HG02678 (cell line): ENCODE measurements at regions not wholly inside any gene's neighbourhood (a gene's known extent, or its start where the extent isn't known, plus 50 kb on each side); places are given as distances from the start of the nearest gene placed in this dataset.
"Not testable (repeated sequence)": the region's sequence is repeated elsewhere in the genome, so short reads cannot be mapped to it uniquely, and the experiment has no call there.

ENCODE experiments used
- ATAC-seq: cut with Tn5 transposase; IDR thresholded peaks from one replicate; pipeline ENCODE4 v1.9.1; 2021; ENCODE audit warnings: mild to moderate bottlenecking, moderate library complexity; ENCODE audit not compliant: unreplicated experiment

DNA sequence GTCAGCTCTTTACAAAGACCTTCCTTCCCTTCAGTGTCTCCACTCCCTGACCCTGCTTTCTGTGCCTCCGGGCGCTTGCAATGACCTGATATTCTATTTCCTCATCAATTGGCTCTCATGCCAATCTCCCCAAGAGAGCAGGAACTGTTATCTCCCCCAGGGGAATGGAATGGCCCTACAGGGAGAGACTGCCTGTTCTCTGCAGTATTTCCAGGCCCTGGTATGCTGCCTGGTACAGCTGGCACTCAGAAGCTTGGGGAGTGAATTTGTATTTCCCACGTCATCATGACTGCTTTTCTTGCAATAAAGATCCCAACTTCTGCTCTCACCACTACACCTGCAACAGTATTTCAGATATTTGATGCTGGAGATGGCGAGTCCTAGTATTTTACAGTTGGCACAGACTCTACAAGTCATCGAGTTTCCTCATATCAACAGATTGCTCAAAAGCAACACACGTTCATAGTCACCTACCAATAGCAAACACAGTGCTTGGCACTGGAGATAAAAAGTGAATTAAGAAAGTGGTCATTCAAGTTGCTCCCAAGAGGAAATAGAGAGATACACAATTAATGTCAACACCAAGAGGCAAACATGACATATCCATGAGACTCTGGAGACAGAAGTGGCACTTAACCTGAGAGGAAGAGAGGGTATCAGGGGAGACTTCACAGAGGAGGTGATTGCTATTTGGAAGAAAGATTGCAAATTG, 90.5 kb upstream of the EGFL6 start:
- ATAC-seq, result no peak

DNA sequence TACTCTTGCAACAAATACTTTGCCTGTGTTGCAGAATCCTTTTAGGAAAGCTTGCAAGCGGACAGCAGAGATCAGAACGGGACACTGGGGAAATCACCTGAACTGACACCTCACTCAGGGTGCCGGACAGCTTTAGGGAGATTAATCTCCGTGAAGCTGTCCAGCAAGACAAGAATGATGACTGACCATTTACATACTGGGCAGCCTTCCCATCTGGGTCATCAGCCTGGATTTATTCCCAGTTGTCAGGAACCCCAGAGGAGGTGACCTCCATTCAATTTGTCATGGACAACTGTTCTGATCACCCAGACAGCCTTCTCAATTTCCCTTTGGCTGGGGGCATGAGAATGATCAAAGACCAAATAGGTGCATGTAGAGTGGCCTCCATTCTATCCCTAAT, 93.0 kb upstream of the EGFL6 start:
- no peak for ATAC-seq

DNA sequence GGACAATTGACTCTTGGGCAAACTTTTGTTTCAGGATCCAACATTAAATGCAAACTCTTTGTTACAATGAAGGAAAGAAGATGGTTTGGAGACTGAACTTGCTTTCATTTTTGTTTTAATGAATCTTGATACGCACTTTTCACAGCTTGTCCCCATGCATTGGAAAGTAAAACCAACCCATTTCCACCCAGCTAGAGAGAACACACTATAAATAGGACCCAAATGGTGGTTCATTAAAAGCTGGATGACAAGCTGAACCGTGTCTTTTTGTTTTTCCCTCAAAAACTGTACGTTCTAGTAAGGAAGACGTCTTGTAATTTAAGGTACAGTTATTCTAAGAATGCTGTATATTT, 95.3 kb upstream of the EGFL6 start:
- peak; percentile 66 for ATAC-seq

DNA sequence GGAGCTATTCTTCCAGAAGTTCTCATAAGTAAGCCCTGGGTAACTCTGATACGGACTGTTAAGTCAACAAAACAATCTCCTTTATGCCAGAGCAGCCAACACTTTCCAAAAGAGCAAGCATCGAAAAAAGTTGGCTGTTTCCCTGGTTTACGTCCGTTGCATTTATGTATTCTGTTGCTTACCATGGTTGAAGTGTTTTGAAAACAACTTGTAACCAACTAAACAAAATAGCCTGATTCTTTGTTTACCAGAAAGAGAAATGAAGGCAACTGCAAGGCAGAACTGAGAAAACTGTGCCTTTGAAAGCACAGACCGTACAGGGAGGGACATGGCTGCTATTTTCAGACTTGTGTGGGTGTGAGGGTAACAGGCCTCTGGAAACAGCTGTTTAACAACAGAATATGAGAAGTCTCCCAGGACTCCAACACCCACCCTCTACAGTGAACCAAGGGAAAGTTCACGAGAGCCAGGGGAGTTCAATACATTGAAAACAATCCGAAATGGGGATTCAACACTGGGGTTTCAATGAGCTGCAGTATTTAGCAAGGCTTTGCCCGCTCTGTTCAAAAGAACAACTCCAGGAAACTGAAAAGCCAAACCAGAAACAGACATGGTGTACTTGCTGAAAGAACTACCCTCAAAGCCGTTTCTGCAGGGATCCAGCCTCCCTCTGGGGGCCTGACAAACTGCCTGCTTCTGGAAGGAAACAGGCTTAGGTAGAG, 95.8 kb upstream of the EGFL6 start:
- ATAC-seq, result peak; percentile 88

DNA sequence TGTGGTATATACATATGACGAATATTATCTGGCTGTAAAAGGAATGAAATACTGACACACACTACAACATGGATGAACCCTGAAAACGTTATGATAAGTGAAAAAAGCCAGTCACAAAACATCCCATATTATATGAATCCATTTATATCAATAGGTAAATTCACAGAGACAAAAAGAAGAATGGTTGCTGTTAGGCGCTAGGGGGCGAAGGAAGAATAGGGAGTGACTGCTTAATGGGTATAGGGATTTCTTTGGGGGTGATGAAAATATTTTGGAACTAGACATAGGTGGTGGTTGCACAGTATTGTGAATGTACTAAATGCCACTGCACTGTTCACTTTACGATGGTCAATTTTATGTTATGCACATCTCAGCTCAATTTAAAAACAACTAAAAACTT, 96.4 kb upstream of the EGFL6 start:
- ATAC-seq, result no peak

DNA sequence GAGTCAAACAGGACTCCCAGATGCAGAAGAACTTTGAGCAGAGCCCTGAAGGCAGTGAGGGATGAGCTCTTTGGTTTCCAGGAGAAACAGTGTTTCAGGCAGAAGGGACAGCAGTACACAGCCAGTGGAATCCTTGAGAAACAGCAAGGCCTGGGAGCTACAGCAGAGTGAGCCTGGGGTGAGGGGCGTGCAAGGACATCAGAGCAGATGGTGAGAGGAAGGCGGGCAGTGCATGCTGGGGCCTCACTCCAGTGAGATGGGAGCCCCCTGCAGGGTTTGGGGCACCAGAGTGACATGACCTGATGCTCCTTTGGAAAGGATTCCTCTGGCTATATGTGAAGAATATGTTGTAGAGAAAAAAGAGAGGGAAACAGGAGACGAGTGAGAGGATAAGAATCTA, 98.1 kb upstream of the EGFL6 start:
- no peak for ATAC-seq

DNA sequence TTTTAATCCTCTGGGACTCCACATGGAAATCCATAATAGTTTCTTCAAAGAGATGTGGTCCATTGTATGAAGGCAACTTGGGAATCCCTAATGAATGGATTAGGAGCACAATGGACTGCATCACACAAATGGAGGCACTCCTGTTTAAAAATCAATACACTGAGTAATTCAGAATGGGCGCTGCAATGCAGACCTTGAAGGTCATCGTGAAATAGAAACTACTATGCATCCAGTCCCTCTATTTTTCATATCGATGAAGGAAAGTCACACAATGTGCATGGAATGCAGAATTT, 98.8 kb upstream of the EGFL6 start:
- no peak for ATAC-seq

DNA sequence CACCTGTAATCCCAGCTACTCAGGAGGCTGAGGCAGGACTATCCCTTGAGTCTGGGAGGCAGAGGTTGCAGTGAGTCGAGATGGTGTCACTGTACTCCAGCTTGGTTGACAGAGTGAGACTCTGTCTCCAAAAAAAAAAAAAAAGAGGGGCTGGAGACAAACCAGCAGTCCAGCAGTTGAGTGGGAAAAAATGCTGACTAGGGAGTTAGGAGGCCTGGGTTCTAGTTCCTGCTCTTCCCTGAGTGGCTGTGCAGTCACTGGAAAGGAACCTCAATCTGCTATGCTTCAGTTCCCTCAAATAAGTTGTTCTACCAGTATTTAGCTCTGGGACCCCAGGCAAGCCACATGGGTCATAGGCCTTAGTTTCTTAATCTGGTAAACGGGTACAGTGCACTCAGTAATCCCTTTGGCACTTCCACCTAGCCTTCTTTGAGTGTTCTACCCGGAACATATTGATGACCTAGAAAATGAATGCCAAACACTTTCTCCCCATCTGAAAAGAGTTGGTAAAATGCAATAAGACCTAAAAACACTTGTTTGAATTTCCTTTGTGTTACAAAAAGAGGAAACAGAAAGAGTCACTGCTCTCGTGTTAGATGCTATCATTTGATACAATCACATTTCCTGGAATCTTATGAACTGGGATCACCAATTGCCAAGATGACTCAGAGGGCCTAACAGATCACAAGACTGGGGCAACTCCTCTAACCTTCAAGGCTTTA, 99.3 kb upstream of the EGFL6 start:
- no peak for ATAC-seq

DNA sequence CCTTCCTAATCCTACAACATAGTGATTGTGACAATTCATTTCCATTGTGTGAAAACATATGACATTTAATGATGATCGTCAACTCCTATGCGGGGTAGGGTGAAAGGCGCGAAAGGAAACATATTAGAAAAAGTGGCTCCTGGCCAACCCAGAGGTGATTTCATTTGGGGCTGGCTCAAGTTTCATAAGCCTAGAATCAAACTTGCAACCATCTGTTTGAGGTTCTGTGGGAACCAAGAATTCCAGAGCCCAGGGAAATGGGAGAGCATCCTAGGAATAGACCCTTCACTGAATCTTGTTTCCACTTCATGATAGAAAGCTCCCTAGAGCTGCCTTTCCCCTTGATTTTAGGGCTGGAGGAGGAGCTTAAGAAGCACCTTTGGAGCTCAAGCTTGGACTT, 101.3 kb upstream of the EGFL6 start:
- ATAC-seq, result no peak

DNA sequence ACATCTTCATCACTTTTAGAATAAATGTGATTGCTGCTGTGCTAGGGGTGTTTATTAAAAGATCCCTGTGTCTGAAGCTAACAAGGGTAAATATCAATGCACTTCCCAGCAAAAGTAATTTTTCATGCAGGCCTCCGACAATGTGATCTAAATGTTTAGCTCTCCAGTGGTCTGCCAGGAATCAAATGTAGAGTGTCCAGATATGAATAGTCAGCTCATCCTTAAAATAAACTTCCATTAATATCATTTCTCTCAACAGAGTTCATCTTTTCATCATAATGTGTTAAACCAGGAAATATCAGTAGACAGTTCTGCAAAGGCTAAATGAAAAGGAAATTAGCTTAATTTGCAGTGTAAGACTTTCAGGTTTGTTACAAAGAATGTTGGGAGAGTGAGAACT, 102.2 kb upstream of the EGFL6 start:
- no peak for ATAC-seq

DNA sequence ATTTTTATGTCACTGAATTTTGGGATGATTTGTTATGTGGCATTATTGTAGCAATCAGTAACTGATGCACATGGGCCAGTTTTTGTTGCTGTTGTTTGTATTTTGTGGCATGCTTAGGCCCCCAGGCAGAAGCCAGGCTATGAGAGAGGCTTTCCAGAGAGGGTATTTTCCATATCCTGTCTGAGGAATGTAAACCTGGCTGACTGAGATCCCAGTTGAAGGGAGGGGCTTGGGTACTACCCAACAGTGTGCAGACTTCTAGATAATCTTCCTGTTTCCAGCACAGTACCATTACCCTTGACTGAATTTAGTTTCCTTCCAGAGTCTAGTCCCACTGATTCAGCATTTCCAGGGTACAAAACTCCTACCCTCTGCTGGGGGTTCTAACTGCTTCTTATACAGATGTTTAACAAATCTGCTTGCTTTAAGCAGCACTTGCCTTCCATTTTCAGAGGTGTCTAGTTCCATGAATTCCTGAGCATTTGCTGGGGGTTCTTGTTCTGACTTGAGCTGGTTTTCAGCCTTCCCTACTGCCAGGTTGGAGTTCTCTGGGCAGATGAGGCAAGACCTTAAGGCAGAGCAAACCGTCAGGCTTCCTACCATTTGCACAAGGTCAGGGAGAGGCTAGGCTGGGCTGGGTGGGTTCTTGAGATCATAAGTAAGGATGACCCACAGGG, 104.7 kb upstream of the EGFL6 start:
- ATAC-seq, result no peak

DNA sequence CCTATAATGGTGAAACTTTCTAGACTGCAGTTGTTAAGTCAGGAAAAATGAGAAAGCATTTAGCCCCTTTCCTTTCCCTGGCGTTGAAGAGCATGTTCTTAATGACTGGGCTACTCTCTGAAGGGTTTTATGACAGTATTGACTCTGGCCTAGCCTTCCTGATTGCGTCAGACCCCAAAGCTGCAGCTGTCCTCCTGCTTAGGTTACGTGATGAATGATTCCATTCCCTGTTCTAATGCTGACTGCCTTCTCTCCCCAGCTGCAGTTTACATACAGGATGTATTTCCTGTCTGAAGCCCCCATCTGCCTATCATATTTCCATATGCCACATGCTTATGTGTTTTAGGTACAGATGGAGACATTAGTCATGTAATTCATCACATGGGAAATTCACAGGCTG, 105.8 kb upstream of the EGFL6 start:
- ATAC-seq, result no peak

DNA sequence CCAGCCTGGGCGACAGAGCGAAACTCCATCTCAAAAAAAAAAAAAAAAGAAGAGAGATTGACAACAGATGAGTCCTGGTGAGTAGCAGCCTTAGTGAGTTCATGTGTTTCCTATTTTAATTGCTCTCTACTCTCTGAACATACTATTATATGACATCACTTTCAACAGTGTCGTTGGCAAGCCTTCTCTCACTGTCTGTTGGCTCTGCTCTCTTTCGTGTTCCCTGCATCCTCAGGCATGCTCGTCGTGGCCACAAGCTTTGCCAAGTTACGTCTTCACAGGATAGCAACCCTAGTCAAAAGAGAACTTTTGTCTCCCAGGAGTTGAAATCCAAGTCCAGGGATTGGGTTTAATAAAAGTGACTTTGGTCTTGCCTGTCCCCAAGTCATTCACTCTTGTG, 117.1 kb upstream of the EGFL6 start:
- no peak for ATAC-seq

DNA sequence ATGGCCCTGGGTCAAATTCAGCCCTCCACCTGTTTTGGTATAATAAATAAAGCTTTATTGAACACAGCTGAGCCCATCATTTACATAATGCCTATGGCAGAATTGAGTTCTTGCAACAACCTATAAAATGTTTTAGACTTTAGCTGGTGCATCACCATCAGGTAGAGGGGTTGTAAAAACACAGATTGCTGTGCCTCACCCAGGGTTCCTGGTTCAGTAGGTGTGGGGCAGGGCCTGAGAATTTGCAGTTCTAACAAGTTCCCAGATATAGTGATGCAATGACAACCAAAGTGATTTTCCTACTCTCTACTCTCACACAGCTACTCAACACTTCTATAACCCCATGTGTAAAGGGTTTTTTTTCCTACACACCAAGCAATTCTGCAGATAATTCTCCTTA, 120.0 kb upstream of the EGFL6 start:
- ATAC-seq, result no peak

DNA sequence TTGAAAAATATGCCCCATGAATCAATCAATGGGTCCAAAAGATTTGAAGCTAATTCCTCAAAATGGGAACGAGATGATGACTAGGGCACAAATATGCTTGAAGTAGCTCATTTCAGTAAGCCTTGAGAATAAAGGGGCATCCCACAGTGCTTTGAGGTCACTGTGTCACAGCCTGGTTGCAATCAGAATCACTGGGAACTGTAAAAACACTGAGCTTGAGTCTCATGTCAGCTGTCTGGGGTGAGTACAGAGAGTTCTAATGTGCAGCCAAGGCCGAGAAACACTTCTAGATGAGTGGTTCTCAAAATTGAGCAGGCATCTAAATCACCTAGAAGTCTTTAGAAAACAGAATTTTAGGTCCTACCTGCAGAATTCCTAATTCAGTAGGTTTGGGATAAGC, 120.5 kb upstream of the EGFL6 start:
- no peak for ATAC-seq

DNA sequence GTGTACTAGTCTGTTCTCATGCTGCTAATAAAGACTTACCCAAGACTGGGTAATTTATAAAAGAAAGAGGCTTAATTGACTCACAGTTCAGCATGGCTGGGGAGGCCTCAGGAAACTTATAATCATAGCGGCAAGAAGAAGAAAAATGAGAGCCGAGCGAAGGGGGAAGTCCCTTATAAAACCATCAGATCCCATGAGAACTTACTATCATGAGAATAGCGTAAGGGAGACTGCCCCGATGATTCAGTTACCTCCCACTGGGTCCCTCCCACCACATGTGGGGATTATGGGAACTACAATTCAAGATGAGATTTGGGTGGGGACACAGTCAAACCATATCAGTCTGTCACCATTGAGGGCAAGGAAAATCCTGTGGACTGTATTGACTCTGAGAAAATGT, 121.8 kb upstream of the ATXN3L start:
- not testable (repeated sequence) for ATAC-seq

DNA sequence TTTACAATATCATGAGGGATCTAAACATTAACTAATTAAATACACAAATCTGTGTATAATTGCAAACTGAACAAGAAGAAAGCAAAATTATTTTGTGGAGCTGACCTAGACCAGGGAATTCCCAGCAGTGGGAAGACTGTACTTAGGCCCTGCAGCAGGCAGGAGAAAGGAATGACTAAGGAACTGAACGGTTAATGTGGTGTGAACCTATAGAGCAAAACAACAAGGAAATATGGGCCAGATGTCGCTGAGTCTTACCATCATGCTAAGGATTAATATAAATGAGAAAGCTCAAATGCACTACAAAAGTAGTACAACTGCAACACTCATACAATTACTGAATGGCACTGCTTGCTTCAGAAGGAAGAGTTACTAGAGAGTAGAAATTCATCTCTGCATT, 120.3 kb upstream of the ATXN3L start:
- ATAC-seq, result no peak

DNA sequence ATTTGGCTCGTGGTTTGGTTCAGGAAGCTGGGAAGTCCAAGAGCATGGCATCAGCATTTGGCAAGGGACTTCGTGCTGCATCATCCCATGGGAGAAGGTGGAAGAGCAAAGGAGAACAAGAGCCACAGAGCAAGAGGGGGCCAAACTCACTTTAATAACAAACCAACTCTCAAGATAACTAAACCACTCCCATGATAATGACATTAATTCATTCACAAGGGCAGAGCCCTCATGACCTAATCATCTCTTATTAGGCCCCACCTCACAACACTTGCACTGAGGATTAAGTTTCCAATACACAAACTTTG, 113.4 kb upstream of the ATXN3L start:
- ATAC-seq, result no peak

DNA sequence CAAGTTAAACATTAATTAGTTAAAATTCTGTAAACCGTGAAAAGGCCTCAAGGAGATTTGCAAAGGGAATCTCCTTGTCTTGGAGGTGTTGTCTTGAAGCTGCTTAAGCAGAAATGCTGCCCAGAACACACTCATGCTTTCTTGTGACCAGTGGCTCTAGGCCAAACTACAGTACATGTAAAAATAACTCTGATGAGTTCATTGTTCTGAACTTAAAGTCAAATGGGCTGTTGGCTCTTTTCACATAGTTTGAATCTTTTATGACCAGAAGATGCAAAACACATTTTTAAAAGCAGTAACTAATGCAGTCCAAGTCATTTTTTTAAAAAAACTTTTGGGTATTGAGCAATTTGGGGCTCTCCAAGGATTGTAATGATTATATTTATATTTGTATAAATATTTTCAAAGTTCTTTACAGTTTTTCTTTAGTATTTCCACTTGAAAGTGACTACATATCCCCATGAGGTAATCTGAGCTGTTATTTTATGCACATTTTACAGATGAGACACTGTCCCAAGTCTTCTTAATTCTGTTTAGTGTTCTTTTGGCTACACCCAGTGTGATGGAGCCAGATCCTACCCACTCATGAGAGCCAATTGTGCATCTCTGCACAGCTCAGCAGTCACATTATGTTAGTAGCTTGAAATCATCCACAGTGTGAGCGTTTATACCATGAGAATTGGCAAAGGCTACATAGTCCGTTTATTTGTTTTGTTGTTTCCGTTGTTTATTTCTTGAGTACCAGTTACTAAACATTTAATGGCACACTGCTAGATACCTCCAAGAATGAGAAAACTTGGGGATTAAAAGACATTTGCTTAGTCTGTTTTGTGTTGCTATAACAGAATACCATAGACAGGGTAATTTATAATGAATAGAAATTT, 112.8 kb upstream of the ATXN3L start:
- ATAC-seq, result no peak

DNA sequence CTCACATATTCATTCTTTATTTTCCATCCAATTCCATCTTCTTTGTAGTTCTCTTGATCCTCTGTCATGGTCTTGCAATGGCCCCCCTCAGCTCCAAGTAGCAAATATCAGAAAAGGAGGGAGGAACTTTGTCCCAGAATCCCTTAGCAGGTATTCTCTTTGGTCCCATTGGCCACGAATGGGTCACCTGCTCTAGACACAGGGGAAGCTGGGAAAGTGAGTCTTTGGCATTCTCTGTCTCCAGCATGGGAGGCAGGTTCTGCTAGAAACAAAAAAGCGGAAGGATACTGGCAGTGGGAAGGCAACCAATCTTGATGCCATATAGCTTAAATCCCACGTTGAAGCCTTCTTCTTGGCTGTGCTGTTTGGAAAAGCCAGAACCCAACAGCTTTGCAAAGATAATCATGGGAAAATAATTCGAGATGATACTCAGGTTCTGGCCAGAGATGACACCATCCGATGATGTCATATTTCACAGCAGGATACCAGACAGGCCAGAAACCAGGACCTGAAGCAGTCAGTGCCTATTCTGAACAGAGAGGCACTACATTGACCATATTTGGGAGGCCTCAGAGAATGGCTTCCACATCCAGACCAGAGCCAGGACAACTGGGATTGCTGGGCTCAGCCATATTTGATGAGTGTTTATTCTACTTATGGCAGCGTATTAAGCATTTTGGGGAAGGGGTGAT, 110.4 kb upstream of the ATXN3L start:
- ATAC-seq, result no peak
